Cardiac fibroblast (primary cell): ENCODE measurements at regions not wholly inside any gene's neighbourhood (a gene's known extent, or its start where the extent isn't known, plus 50 kb on each side); places are given as distances from the start of the nearest gene placed in this dataset.

Experiments used
- DNase-seq, 2 donors: peaks; one replicate each; pipeline versions ENCODE4 v3.0.0 to v3.0.0-alpha.2; 2010; ENCODE audit warnings: low read depth in 2 of 2
- H3K4me3 ChIP-seq, 2 donors: replicated peaks in 1 of 2; 1 replicate in 1 of 2; 2 replicates in 1 of 2; pipeline ENCODE4 v1.5.1; 2011; ENCODE audit warnings: low read depth in 2 of 2, low read length in 2 of 2, mild to moderate bottlenecking in 2 of 2, moderate library complexity in 1 of 2
- CTCF ChIP-seq: IDR thresholded peaks from one replicate; pipeline ENCODE4 v1.5.1; 2011; ENCODE audit warnings: low read depth, mild to moderate bottlenecking, low read length, inconsistent platforms

GRCh38 chr19:30149300-30149699, 207.3 kb downstream of the URI1 start:
- no peak for DNase-seq
- no peak for TF ChIP-seq CTCF
- H3K4me3 ChIP-seq, result no peak overlapping the region

- H3K4me3 ChIP-seq, result no peak overlapping the region
- DNase-seq, result no peak
- TF ChIP-seq CTCF, result no peak
These were observed 208.6 kb downstream of the URI1 start for GRCh38 chr19:30150626-30151025.

- no peak for TF ChIP-seq CTCF
These were observed 209.0 kb downstream of the URI1 start for GRCh38 chr19:30151081-30151480.

GRCh38 chr19:30152510-30153291, 210.7 kb downstream of the URI1 start:
- TF ChIP-seq CTCF, result no peak
- no peak overlapping the region for H3K4me3 ChIP-seq
- DNase-seq, result no peak

More at GRCh38 chr19:30151081-30151480, 209.0 kb downstream of the URI1 start:
- no peak overlapping the region for H3K4me3 ChIP-seq
- no peak for DNase-seq

- H3K4me3 ChIP-seq, result no peak overlapping the region
- TF ChIP-seq CTCF, result no peak
- DNase-seq, result no peak
These were observed 211.5 kb downstream of the URI1 start for GRCh38 chr19:30153326-30154210.

GRCh38 chr19:30154410-30154809, 212.4 kb downstream of the URI1 start:
- DNase-seq, result no peak
- no peak for TF ChIP-seq CTCF
- H3K4me3 ChIP-seq, result no peak overlapping the region
